GM12878 (cell line): ENCODE measurements at regions not wholly inside any gene's neighbourhood (a gene's known extent, or its start where the extent isn't known, plus 50 kb on each side); places are given as distances from the start of the nearest gene placed in this dataset.

Experiments
- ATAC-seq: fragments of 200-7000 bp; cut with Tn5 transposase; 3 replicates; pipeline ENCODE4 v1.9.1; 2020; ENCODE audit warnings: mild to moderate bottlenecking, moderate library complexity
- BruUV-seq: library from RNA; stranded (reverse); fragments of 400-500 nt; replicated peaks from 2 replicates; lab custom pipeline; 2021; lab: Mats Ljungman, UMichigan
- CTCF ChIA-PET: fragments of 300-600 bp; sonication (Branson Sonifier 250); formaldehyde crosslinking; extraction: SDS; loops from one replicate; lab custom pipeline; 2021; ENCODE audit warnings: inconsistent platforms; lab: Yijun Ruan, JAX
- POLR2A ChIA-PET: fragments of 350-600 bp; formaldehyde crosslinking; extraction: SDS; loops from one replicate; lab custom pipeline; 2021; ENCODE audit warnings: inconsistent platforms; lab: Charles Lee
- RAD21 ChIA-PET: fragments of 300-600 bp; sonication (Branson Sonifier 250); formaldehyde crosslinking; loops from one replicate; lab custom pipeline; 2023; ENCODE audit warnings: antibody characterized with exemption; ENCODE audit not compliant: unreplicated experiment; lab: Charles Lee
- SMC1A ChIA-PET: fragments of 300-600 bp; sonication (Branson Sonifier 250); formaldehyde crosslinking; loops from one replicate; lab custom pipeline; 2023; ENCODE audit not compliant: unreplicated experiment, uncharacterized antibody; lab: Charles Lee
- DNase-seq: peaks from one replicate; pipeline ENCODE4 v3.0.0-alpha.2; 2011; ENCODE audit warnings: low read depth, low spot score
- FAIRE-seq: peaks from 3 replicates; lab custom pipeline; 2011; peaks lifted over from hg19 to GRCh38; lab: Jason Lieb, UNC
- H2AFZ ChIP-seq: 2 replicates; pipeline ENCODE4 v1.6.0; 2011; ENCODE audit warnings: low read depth, low read length, control low read depth; ENCODE audit not compliant: control insufficient read depth
- H3K27ac ChIP-seq: 2 replicates; pipeline ENCODE4 v1.5.1; 2011; ENCODE audit warnings: control low read depth; ENCODE audit not compliant: control insufficient read depth, insufficient read depth
- H3K27me3 ChIP-seq, 2 experiments: replicated peaks in 1 of 2; 2 replicates each; pipeline versions ENCODE4 v1.6.0 to v1.6.1; 2011; ENCODE audit warnings: low read length in 1 of 2; ENCODE audit not compliant: control insufficient read depth in 2 of 2, insufficient read depth in 2 of 2
- H3K36me3 ChIP-seq, 2 experiments: 2 replicates each; pipeline ENCODE4 v1.5.1; 2011; ENCODE audit warnings: low read length in 1 of 2; ENCODE audit not compliant: control insufficient read depth in 2 of 2, insufficient read depth in 2 of 2
- H3K4me1 ChIP-seq: 2 replicates; pipeline ENCODE4 v1.6.1; 2011; ENCODE audit warnings: mild to moderate bottlenecking, low read length, moderate library complexity, mixed read lengths; ENCODE audit not compliant: control insufficient read depth, insufficient read depth
- H3K4me2 ChIP-seq: 2 replicates; pipeline ENCODE4 v1.6.0; 2011; ENCODE audit warnings: control low read depth; ENCODE audit not compliant: control insufficient read depth, insufficient read depth
- H3K4me3 ChIP-seq: fragments of 200-600 bp; sonication (generic); 2 replicates; pipeline ENCODE4 v1.5.1; 2016
- H3K79me2 ChIP-seq: 2 replicates; pipeline ENCODE4 v1.6.0; 2011; ENCODE audit warnings: low read length; ENCODE audit not compliant: control insufficient read depth, insufficient read depth
- H3K9ac ChIP-seq: 2 replicates; pipeline ENCODE4 v1.8.0; 2011; ENCODE audit warnings: low read length, control low read depth, mixed read lengths; ENCODE audit not compliant: control insufficient read depth, insufficient read depth
- H3K9me3 ChIP-seq: replicated peaks from 3 replicates; pipeline ENCODE4 v1.5.1; 2011; ENCODE audit warnings: mild to moderate bottlenecking, low read length; ENCODE audit not compliant: control insufficient read depth, insufficient read depth
- H4K20me1 ChIP-seq: 2 replicates; pipeline ENCODE4 v1.6.0; 2011; ENCODE audit not compliant: control insufficient read depth, insufficient read depth
- CHD4 ChIP-seq: fragments of 200-600 bp; sonication (generic); IDR thresholded peaks from 2 replicates; pipeline ENCODE4 v1.6.1; 2016; ENCODE audit warnings: mild to moderate bottlenecking
- HDAC6 ChIP-seq: fragments of 200-600 bp; sonication (generic); IDR thresholded peaks from one replicate; pipeline ENCODE4 v1.8.0; 2017; ENCODE audit warnings: antibody characterized with exemption; ENCODE audit not compliant: unreplicated experiment
- JUNB ChIP-seq: IDR thresholded peaks from 2 replicates; pipeline ENCODE4 v1.6.1; 2016; ENCODE audit warnings: antibody characterized with exemption, mild to moderate bottlenecking
- NFIC ChIP-seq: IDR thresholded peaks from 2 replicates; pipeline ENCODE4 v1.6.1; 2012; ENCODE audit warnings: low read depth, mild to moderate bottlenecking, inconsistent platforms, low read length, moderate library complexity
- SP1 ChIP-seq: IDR thresholded peaks from one replicate; pipeline ENCODE4 v1.6.1; 2011; ENCODE audit warnings: low read depth, low read length
- WGBS: methylation state at CpG from one replicate; pipeline ENCODE4 v1.1.6; 2016; ENCODE audit warnings: low lambda C conversion rate; ENCODE audit not compliant: insufficient replicate concordance, insufficient coverage; ENCODE audit errors: missing lambda C conversion rate; 5-methylcytosine and 5-hydroxymethylcytosine counted together
- in situ Hi-C: fragments of 300-500 bp; cut with MboI; formaldehyde crosslinking; loops from 9 replicates; pipeline ENCODE4 v1.14.3; 2018; ENCODE audit warnings: mixed read lengths
- intact Hi-C: fragments of 100-400 bp; cut with micrococcal nuclease; formaldehyde crosslinking; loops from one replicate; pipeline ENCODE4 v1.14.2; 2022; ENCODE audit not compliant: unreplicated experiment
- TF ChIP-seq, protein P1 (sequence below): fragments of 150-350 bp; IDR thresholded peaks from 2 replicates; pipeline ENCODE4 v1.6.1; 2014; ENCODE audit warnings: mild to moderate bottlenecking, low read depth, low read length
- TF ChIP-seq, protein P2 (sequence below): fragments of 450-650 bp; IDR thresholded peaks from 2 replicates; pipeline ENCODE4 v1.6.1; 2016; ENCODE audit warnings: mild to moderate bottlenecking
- TF ChIP-seq, protein P3 (sequence below): IDR thresholded peaks from 2 replicates; pipeline ENCODE4 v1.6.1; 2012; ENCODE audit warnings: low read depth, low read length, improper control_type of control experiment
- TF ChIP-seq, protein P4 (sequence below): fragments of 450-650 bp; IDR thresholded peaks from 2 replicates; pipeline ENCODE4 v1.6.1; 2016; ENCODE audit warnings: mild to moderate bottlenecking, moderate library complexity, borderline replicate concordance

DNA sequence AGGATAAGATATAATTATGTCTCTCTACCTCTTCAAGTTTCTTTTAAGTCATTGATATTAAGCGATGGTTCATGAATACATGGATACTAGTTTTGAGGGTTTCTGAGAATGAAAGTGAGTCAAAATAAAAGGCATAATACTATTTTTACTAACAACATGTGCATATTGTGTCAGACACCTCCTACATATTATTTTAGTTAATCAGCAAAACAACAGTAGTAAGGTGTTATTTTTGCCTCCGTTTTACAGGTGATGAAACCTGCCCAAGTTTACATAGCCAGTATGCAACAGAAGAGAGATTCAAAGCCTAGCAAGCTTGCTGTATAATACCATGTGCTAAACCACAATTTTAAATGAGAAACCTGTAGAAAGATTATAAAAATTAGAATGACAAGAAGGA lies 544.1 kb downstream of the EPHA5 start:
- ChIA-PET SMC1A (no interaction called here), RAD21 (no interaction called here), POLR2A (no interaction called here), CTCF (no interaction called here)
- no peak for DNase-seq
- no peak overlapping the region for H3K4me2 ChIP-seq
- intact Hi-C loops: no loop called here
- H3K36me3 ChIP-seq: no peaks in the 10 kb centered on the region
- no peak for FAIRE-seq
- H3K9me3 ChIP-seq: no peaks in the 10 kb centered on the region
- H3K79me2 ChIP-seq: no peaks in the 10 kb centered on the region
- H3K9ac ChIP-seq: no peak overlapping the region
- H3K27me3 ChIP-seq: no peaks in the 10 kb centered on the region
- ATAC-seq: peak; percentile 37
- TF ChIP-seq CHD4: no peak
- no peak for TF ChIP-seq HDAC6
- TF ChIP-seq SP1: no peak
- TF ChIP-seq, protein P1, sequence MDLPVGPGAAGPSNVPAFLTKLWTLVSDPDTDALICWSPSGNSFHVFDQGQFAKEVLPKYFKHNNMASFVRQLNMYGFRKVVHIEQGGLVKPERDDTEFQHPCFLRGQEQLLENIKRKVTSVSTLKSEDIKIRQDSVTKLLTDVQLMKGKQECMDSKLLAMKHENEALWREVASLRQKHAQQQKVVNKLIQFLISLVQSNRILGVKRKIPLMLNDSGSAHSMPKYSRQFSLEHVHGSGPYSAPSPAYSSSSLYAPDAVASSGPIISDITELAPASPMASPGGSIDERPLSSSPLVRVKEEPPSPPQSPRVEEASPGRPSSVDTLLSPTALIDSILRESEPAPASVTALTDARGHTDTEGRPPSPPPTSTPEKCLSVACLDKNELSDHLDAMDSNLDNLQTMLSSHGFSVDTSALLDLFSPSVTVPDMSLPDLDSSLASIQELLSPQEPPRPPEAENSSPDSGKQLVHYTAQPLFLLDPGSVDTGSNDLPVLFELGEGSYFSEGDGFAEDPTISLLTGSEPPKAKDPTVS: no peak
- TF ChIP-seq JUNB: peak; percentile 42; the same call in 1 of the 2 replicates
- TF ChIP-seq, protein P2, sequence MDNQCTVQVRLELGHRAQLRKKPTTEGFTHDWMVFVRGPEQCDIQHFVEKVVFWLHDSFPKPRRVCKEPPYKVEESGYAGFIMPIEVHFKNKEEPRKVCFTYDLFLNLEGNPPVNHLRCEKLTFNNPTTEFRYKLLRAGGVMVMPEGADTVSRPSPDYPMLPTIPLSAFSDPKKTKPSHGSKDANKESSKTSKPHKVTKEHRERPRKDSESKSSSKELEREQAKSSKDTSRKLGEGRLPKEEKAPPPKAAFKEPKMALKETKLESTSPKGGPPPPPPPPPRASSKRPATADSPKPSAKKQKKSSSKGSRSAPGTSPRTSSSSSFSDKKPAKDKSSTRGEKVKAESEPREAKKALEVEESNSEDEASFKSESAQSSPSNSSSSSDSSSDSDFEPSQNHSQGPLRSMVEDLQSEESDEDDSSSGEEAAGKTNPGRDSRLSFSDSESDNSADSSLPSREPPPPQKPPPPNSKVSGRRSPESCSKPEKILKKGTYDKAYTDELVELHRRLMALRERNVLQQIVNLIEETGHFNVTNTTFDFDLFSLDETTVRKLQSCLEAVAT: no peak
- TF ChIP-seq NFIC: peak; percentile 21; the same call in 1 of the 2 replicates
- TF ChIP-seq, protein P3, sequence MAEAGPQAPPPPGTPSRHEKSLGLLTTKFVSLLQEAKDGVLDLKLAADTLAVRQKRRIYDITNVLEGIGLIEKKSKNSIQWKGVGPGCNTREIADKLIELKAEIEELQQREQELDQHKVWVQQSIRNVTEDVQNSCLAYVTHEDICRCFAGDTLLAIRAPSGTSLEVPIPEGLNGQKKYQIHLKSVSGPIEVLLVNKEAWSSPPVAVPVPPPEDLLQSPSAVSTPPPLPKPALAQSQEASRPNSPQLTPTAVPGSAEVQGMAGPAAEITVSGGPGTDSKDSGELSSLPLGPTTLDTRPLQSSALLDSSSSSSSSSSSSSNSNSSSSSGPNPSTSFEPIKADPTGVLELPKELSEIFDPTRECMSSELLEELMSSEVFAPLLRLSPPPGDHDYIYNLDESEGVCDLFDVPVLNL: no peak
- TF ChIP-seq, protein P4, sequence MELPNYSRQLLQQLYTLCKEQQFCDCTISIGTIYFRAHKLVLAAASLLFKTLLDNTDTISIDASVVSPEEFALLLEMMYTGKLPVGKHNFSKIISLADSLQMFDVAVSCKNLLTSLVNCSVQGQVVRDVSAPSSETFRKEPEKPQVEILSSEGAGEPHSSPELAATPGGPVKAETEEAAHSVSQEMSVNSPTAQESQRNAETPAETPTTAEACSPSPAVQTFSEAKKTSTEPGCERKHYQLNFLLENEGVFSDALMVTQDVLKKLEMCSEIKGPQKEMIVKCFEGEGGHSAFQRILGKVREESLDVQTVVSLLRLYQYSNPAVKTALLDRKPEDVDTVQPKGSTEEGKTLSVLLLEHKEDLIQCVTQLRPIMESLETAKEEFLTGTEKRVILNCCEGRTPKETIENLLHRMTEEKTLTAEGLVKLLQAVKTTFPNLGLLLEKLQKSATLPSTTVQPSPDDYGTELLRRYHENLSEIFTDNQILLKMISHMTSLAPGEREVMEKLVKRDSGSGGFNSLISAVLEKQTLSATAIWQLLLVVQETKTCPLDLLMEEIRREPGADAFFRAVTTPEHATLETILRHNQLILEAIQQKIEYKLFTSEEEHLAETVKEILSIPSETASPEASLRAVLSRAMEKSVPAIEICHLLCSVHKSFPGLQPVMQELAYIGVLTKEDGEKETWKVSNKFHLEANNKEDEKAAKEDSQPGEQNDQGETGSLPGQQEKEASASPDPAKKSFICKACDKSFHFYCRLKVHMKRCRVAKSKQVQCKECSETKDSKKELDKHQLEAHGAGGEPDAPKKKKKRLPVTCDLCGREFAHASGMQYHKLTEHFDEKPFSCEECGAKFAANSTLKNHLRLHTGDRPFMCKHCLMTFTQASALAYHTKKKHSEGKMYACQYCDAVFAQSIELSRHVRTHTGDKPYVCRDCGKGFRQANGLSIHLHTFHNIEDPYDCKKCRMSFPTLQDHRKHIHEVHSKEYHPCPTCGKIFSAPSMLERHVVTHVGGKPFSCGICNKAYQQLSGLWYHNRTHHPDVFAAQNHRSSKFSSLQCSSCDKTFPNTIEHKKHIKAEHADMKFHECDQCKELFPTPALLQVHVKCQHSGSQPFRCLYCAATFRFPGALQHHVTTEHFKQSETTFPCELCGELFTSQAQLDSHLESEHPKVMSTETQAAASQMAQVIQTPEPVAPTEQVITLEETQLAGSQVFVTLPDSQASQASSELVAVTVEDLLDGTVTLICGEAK: no peak
- H3K4me1 ChIP-seq: no peaks in the 10 kb centered on the region
- H4K20me1 ChIP-seq: no peaks in the 10 kb centered on the region
- H2AFZ ChIP-seq: no peak overlapping the region
- in situ Hi-C loops: no loop called here
- H3K27ac ChIP-seq: no peak overlapping the region
- no TSS peak for BruUV-seq
- WGBS: 17% methylated on average over 2 of the region's 2 CpGs
- H3K4me3 ChIP-seq: no peak overlapping the region
